Small intestine (tissue), 7 donors: ENCODE measurements at regions not wholly inside any gene's neighbourhood (a gene's known extent, or its start where the extent isn't known, plus 50 kb on each side); places are given as distances from the start of the nearest gene placed in this dataset.

Experiments used
- DNase-seq, 2 donors: peaks; one replicate each; pipeline versions ENCODE4 v3.0.0 to v3.0.0-alpha.2; 2013
- FAIRE-seq: peaks from 2 replicates; lab custom pipeline; 2012; peaks lifted over from hg19 to GRCh38; lab: Jason Lieb, UNC
- H3K27ac ChIP-seq, 3 donors: one replicate each; pipeline ENCODE4 v1.5.1; 2013; ENCODE audit warnings: low read length in 2 of 3, mild to moderate bottlenecking in 2 of 3, control low read depth in 1 of 3, inconsistent platforms in 1 of 3, low read depth in 1 of 3, moderate library complexity in 1 of 3
- H3K27me3 ChIP-seq, 3 donors: one replicate each; pipeline ENCODE4 v1.6.1; 2013; ENCODE audit warnings: low read length in 3 of 3, inconsistent platforms in 1 of 3; ENCODE audit not compliant: control insufficient read depth in 3 of 3, insufficient read depth in 3 of 3
- H3K36me3 ChIP-seq, 3 donors: one replicate each; pipeline ENCODE4 v1.6.1; 2013; ENCODE audit warnings: low read length in 3 of 3, inconsistent platforms in 1 of 3, low read depth in 1 of 3, mild to moderate bottlenecking in 1 of 3, moderate library complexity in 1 of 3; ENCODE audit not compliant: control insufficient read depth in 3 of 3, insufficient read depth in 2 of 3
- H3K4me1 ChIP-seq, 3 donors: one replicate each; pipeline ENCODE4 v1.6.1; 2013; ENCODE audit warnings: low read length in 2 of 3, inconsistent platforms in 1 of 3, low read depth in 1 of 3, mild to moderate bottlenecking in 1 of 3, moderate library complexity in 1 of 3; ENCODE audit not compliant: control insufficient read depth in 3 of 3, insufficient read depth in 2 of 3
- H3K4me3 ChIP-seq, 3 donors: one replicate each; pipeline ENCODE4 v1.5.1; 2013; ENCODE audit warnings: low read length in 3 of 3, control low read depth in 1 of 3, inconsistent platforms in 1 of 3, low read depth in 1 of 3, mild to moderate bottlenecking in 1 of 3, moderate library complexity in 1 of 3
- H3K9me3 ChIP-seq, 2 donors: one replicate each; pipeline ENCODE4 v1.6.1; 2013; ENCODE audit warnings: low read depth in 1 of 2, low read length in 1 of 2; ENCODE audit not compliant: control insufficient read depth in 2 of 2, insufficient read depth in 1 of 2
- WGBS, 3 donors: extraction: QIAGEN DNeasy Blood & Tissue Kit; methylation state at CpG; one replicate each; pipeline ENCODE4 v1.1.7; 2013; 5-methylcytosine and 5-hydroxymethylcytosine counted together
- donor health status: healthy with polysubstance abuse.
- donor health status: control.
- donor health status: control.
- donor health status: Bipolar disorder and iron deficiency.
- donor health status: healthy.

DNA sequence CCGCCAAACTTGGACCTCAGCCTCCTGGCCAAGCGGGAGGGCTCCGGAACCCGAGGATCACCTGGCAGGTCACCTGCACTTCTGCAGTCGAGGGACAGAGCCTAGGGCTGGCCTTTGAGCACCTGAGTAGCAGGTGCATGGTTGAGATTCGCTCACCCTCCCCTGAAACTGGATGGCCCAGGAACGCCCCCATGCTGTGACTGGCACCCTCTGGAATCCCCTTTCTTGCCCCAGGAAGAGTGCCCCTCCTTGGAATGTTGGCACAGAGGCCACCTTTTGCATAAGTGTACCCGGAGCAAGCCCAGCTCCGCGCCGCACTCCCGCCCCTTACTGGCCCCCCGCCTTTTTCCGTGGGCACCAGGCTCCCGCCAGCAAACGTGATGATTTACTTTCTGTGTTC is 112.5 kb upstream of the IER5L start:
- Histone ChIP-seq H3K36me3 (no peaks in the 10 kb centered on the region), H3K4me3 (no peak overlapping the region), H3K27ac (no peak overlapping the region), H3K9me3 (no peaks in the 10 kb centered on the region), H3K4me1 (no peaks in the 10 kb centered on the region), H3K27me3 (no peaks in the 10 kb centered on the region)
- 59 to 74% (median 68%) methylated on average over 16 of the region's 16 CpGs for WGBS, 3 donors
- DNase-seq (no peak), FAIRE-seq (no peak)

DNA sequence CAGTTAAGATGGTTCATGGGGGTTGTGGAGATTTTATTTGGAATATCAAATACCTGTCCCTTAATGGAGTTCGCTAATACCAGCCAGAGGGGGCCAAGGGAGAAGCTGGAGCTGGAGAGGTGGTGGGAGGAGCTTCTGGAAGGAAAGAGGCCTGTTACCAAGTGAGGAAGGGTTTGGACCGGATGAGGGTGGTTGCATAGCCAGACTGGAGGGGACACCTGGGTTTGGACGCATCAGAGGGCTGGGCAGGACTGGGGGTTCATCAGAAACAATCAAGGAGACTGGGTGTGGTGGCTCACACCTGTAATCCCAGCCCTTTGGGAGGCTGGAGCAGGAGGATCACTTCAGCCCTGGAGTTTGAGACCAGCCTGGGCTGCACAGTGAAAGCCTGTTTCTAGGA is 111.8 kb upstream of the IER5L start:
- H3K27ac ChIP-seq = no peak overlapping the region
- H3K4me1 ChIP-seq = no peaks in the 10 kb centered on the region
- H3K27me3 ChIP-seq = no peaks in the 10 kb centered on the region
- WGBS, 3 donors = 68 to 75% (median 75%) methylated on average over 3 of the region's 3 CpGs
- FAIRE-seq (no peak), DNase-seq (no peak)
- H3K36me3 ChIP-seq = no peaks in the 10 kb centered on the region
- H3K9me3 ChIP-seq = no peaks in the 10 kb centered on the region
- H3K4me3 ChIP-seq = no peak overlapping the region

DNA sequence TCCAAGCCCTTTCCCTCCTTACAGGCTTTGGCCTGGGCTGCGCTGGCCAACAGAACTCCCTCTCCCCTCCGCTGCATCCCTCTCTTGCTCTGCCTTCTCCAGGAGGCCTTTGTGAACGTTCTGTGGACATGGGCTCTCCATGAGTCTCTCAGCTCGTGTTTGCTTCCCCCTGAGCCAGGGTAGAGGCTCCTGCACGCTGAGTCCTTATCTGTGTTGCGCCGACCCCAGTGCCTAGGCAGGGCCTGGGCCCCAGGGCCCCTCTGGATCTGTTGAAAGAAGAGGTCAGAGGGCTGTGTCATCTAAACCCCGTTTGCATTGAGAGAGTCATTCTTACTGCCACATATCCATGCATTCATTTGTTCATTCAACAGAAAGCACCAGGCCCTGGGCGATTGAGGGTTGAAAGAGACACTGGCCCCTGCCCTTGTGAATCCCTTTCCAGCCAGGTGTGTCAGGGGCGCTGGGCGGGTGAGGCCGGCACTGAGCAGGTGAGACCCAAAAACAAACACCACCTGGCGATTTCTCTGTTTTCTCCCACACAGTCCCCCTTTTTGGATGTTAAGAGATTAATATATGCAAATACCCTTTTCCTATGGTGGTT is 111.2 kb upstream of the IER5L start:
- H3K4me3 ChIP-seq = no peak overlapping the region
- FAIRE-seq (no peak), DNase-seq (no peak)
- H3K27ac ChIP-seq = no peak overlapping the region
- H3K36me3 ChIP-seq = no peaks in the 10 kb centered on the region
- no peaks in the 10 kb centered on the region for H3K4me1 ChIP-seq
- no peaks in the 10 kb centered on the region for H3K9me3 ChIP-seq
- 64 to 76% (median 75%) methylated on average over 13 of the region's 13 CpGs for WGBS, 3 donors
- no peaks in the 10 kb centered on the region for H3K27me3 ChIP-seq

DNA sequence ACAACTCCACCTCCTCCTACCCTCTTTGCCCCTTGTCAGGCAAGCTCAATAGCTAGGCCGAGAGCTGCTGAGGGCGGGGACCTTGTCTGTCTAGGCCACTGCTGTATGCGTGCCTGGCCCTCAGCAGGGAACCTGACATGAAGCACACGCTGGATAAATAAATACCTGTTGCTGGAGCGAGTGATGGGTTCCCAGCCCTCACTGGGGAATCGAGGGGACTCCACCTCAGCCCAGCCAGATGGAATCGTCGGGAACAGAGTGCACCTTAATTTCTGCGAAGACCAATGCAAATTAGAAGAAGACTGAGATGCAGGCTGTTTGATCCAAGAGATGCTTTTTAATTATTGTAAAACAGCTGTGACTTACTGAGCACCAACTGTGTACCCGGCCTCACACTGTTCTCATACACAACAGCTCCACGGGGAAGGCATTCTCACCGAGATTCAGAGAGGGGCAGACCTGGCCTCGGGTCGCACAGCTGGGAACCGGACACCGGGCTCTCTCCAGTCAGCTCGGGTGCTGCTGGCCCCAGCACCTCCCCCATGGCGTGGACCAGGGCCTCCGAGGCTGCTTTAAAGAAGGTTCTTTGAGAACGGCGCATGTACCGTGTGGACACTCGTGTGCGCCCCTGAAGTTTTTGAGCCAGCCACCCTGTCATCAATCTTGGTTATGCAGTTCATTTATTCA is 109.7 kb upstream of the IER5L start:
- no peaks in the 10 kb centered on the region for H3K27me3 ChIP-seq
- H3K9me3 ChIP-seq = no peaks in the 10 kb centered on the region
- FAIRE-seq = no peak
- H3K4me1 ChIP-seq = no peaks in the 10 kb centered on the region
- H3K27ac ChIP-seq = no peak overlapping the region
- 85 to 90% (median 86%) methylated on average over 24 of the region's 24 CpGs for WGBS, 3 donors
- H3K36me3 ChIP-seq = no peaks in the 10 kb centered on the region
- no peak for DNase-seq
- H3K4me3 ChIP-seq = no peak overlapping the region

DNA sequence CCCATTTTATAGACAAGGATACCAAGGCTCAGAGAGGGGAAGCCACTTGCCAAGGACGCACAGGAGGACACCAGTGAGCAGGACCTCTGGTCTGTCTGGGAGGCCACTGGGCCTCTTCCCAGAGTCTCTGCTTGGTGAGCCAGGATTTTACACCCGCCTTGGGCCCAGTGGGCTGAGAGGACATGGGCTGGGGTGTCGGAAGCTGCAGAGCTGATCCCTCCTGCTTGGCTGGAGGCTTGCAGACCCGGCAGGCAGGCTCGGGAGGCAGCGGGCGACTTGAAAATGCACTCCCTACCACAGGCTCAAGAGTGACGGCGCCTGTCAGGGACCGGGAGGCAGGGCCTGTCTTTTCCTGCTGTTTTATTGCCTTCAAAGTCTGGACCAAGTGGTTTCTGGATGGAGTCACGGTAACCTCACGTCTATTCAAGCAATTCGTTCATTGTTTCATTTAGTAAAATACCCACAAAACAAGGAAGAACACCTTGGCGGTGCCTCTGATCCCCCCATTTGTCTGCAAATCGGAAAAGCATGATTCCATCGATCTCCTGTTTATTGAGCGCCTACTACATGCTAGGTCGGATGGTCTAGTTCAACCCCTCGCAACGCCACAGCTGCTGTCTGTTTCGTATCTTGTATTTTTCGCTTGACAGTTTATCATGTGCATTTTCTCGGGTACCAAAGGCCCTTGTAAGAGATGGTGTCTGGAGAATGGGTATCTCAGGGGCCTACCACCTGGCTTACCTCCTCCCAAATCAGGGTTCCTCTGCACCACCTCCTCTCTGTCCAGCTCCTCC is 108.1 kb upstream of the IER5L start:
- H3K4me1 ChIP-seq = no peaks in the 10 kb centered on the region
- DNase-seq (no peak), FAIRE-seq (no peak)
- no peak overlapping the region for H3K27ac ChIP-seq
- H3K27me3 ChIP-seq = no peaks in the 10 kb centered on the region
- 88 to 96% (median 91%) methylated on average over 23 of the region's 23 CpGs for WGBS, 3 donors
- H3K36me3 ChIP-seq = no peaks in the 10 kb centered on the region
- no peak overlapping the region for H3K4me3 ChIP-seq
- no peaks in the 10 kb centered on the region for H3K9me3 ChIP-seq

DNA sequence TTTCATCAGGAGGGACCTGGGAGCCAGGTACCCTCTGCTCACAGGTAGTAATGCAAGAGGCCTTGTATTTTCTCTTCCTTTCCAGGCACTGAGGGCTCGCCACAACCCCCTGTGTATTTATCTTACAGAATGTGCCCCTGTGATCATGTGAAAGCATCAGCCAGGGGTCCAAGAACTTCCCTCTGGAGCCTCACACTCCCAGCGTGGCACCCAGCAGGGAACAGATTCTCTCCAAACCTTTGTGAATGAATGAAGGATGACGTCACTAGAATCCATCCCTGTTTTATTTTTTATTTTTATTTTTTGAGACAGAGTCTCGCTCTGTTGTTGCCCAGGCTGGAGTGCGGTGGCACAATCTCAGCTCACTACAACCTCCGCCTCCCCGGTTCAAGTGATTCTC is 107.3 kb upstream of the IER5L start:
- Histone ChIP-seq H3K4me3 (no peak overlapping the region), H3K9me3 (no peaks in the 10 kb centered on the region), H3K27ac (no peak overlapping the region), H3K27me3 (no peaks in the 10 kb centered on the region), H3K4me1 (no peaks in the 10 kb centered on the region), H3K36me3 (no peaks in the 10 kb centered on the region)
- no peak for FAIRE-seq
- DNase-seq = no peak
- WGBS, 3 donors = 83 to 93% (median 91%) methylated on average over 7 of the region's 7 CpGs

DNA sequence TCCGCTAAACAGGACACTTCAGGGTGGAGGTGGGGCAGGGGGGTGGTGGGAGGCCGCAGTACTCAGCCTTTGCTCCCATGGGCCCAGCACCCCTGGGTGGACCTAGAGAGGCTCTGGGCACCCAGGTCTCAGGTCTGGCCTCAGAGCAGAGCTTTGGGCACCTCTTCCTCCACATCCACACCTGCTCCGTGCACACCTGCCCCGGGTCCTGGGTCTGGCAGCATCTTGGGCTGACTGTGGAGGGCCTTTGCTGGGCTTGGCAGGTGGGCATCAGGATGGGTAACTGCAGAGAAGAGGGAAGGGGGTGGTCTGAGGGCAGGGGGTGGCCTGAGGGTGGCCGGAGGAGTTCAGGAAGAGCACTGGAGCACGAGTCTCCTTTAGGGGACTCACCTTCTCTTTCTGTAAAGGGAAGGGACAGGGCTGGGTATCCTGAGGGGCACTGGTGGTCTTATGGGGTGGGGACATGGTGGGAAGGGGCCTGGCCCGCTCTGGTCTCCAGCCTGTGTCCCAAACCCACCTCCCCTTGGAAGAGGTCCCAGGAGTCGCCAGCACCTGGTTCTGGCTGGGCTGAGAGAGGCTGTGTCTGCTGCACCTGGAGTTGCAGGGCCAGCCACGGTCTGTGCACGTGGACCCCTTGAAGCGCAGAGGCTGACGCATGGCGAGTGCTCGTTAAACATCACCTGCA is 106.7 kb upstream of the IER5L start:
- Histone ChIP-seq H3K4me3 (no peak overlapping the region), H3K4me1 (no peaks in the 10 kb centered on the region), H3K36me3 (no peaks in the 10 kb centered on the region), H3K27ac (no peak overlapping the region), H3K27me3 (no peaks in the 10 kb centered on the region), H3K9me3 (no peaks in the 10 kb centered on the region)
- 52 to 88% (median 60%) methylated on average over 14 of the region's 14 CpGs for WGBS, 3 donors
- FAIRE-seq = no peak
- no peak for DNase-seq
